ENCODE measurements at regions not wholly inside any gene's neighbourhood (a gene's known extent, or its start where the extent isn't known, plus 50 kb on each side); places are given as distances from the start of the nearest gene placed in this dataset.

DNA sequence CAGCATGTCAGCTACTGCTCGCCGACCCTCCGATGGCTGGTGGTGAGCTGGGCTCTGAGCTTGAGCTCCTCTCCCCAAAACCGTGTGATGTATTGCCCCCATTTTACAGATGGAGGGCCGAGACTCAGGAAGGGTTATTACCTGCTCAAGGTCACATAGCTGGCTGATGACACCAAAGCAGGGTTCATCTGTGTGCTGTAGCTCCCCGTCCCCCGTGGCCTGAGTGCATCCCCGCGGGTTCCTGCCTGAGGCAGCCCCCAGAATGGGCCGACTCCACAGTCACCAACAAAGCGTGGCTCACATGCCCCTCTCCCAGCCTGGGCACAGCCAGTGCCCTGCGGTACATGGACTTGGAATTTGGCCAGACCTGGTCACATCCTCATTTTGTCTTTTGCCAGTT, 198.6 kb downstream of the TFCP2L1 start:
- no peak for DNase-seq

GRCh38 chr2:121087117-121087516, 197.9 kb downstream of the TFCP2L1 start:
- no peak for DNase-seq

DNA sequence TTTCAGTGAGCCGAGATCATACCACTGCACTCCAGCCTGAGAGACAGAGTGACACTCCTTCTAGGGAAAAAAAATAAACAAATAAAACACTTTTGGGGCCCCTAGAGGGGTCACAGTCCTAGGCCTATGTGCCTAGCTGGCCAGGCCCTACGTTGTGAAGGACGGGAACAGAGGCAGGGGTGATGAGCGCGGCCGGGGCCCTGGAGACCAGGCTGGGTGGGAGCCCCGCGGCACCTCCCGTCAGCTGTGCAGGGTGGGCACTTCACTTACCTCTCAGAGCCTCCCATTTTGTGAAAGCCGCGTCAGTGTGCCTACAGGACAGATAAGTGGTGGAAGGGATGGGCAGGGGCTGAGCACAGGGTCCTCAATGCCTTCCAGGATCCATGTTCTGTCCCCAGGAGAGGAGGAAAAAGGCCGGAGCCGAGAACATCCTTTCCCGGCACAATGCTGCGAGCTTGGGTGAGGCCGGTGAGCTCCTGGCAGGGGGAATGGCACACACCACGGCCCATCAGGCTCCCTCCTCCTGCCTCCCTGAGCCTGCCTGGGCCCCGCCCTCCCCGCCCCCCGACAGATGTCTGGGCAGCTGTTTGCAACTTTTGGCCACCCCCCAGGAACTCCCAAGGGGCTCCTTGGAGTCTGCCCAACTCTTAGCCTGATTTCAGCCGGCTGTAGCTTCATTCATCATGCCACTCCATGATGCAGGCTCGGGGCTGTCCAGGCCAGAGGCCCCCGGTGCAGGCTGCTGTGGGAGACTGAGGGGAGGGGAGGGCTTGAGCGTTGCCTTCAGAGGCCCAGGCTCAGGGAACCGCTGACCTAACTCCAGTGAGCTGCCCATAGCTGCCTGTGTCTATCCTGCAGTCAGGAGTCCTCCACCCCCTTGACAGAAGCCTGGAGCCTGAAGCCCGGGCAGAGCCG, 196.5 kb downstream of the TFCP2L1 start:
- peak; percentile 87 for DNase-seq

DNA sequence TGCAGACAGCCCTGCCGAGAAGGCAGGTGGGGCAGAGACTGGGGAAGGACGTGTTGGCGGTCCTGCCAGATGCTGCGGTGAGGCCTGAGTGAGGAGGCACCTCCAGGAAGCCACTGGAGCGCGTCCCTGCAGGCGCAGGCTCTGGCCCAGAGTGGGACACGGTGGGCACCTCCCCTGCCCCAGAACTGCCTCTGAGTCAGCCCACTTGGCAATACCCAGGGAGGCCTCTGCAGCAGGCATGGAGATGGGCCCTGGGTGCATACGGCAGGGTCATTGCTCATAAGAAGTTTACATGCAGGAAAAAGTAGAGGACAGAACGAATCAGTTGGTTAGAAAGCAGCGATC, 195.9 kb downstream of the TFCP2L1 start:
- no peak for DNase-seq

DNA sequence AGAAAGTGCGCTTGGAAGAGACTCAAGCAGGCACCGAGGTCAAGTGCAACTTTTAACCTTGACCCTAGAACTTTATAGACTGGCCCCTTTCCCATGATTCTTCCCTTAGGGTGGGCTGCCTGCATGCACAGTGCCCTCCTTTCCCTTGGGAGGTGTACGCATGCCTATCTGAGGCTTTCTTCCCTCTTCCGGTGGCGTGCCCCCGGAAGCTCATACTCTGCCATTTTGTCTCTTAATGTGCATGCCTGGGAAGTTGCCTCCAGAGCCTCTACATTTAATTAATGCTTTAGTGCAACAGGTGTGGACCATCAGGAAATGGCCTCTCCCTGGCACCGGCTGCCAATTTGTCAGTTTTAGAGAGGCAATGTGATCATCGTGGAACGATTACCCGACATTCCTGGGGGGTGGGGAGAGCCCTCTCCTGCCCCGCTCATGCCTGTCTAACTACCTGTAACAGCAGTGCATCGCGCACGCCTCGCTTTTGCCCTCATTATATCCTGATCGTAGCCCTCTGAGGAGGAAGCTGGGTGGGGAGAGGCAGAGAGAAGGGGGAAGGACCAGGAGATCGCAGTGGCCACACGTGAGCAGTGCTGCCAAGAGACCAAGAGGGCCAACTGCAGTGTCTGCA, 194.8 kb downstream of the TFCP2L1 start:
- peak; percentile 22 for DNase-seq

- no peak for DNase-seq
These were observed 192.9 kb downstream of the TFCP2L1 start for GRCh38 chr2:121092095-121092494.

- peak; percentile 13 for DNase-seq
These were observed 191.3 kb downstream of the TFCP2L1 start for GRCh38 chr2:121093692-121094091.

- peak; percentile 25 for DNase-seq
These were observed 190.9 kb downstream of the TFCP2L1 start for GRCh38 chr2:121094101-121094500.

GRCh38 chr2:121094845-121095244, 190.2 kb downstream of the TFCP2L1 start:
- DNase-seq: peak; percentile 15

DNA sequence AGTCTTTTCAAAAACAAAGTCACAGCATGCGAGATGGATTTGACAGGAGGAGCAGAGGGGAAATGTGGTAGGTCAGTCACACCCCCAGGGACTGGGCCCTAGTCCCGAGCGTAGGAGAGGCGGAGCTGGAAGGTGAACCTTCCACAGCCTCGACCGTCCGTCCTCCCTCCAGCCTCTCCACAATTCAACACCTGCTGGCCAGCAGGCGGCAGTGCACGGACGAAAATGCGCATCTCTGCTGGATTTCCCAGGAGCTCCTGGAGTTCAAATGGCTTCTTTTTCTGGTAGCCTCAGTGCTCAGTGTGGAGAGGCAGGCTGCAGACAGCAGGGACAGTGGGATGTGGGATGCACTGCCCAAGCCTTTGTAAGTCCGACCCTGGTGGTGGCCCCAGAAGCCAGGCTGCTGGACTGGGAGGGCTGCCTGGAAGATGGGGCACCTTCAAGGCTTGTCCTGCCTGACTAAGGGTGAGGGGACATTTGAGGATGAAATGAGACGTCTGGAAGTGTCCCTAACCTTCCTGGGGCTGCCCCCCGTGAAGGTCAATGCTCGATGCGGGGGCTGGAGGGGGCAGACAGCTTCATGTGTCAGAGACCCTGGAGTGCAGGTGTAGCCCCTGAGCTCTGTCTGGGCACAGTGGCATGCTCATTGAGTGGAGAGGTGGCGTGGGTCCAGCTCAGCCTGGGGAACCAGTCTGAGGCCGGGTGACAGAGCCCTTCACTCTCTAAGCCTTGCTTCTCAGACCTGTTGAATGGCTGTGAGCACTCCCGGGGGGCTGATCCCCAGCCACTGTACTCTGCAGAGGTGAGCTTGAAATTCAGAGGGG, 189.5 kb downstream of the TFCP2L1 start:
- peak; percentile 60 for DNase-seq

- no peak for DNase-seq
These were observed 188.4 kb downstream of the TFCP2L1 start for GRCh38 chr2:121096611-121097010.

- DNase-seq: peak; percentile 19
These were observed 186.4 kb downstream of the TFCP2L1 start for GRCh38 chr2:121098556-121098955.

- peak; percentile 33 for DNase-seq
These were observed 185.4 kb downstream of the TFCP2L1 start for GRCh38 chr2:121099329-121100290.

DNA sequence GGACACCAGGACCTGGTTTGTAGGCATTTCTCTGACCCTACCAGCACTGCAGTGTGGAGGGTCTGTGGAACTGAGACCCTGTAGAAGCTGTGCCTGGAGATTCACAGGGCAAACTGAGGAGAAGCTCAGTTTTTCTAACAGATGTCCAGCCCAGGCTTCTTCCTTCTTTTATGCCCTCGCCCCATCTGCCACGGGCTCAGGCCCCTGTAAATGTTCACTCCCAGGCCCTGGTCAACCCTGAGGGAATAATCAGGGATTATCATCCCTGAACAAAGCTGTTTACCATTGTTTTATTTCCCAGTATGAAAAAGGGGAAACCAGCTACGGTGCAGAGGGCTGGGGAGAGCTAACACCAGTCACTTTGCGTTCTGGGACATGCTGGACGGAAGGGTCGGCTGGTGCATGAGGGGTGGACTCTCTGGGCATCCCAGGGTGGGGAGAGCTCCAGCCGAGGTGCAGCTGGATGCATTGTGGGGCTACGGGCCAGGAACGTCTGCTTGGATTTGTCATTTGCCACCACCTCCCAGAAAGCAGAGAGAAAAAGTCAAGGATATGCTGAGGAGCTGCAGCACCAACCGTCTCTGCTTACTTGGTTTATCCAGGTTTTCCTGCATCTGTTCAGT, 183.8 kb downstream of the TFCP2L1 start:
- DNase-seq: peak; percentile 32

DNA sequence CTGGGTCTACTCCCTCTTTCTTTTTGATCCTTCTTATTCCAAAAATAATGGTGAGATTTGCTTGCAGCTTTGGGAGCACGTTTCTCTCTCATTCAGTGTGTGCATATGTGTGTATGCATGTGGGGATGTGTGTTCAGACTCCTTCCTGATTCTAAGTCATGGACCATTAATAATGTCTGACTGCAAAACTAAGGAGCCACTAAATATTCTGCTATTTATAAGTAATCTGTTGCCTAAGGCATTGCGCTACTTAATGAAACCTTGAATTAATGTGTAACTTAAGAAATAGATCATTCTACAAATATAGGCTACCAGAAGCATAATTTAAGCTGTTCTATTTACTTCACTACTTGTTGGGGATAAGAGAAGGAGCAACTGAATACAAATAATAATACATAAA, 182.1 kb downstream of the TFCP2L1 start:
- DNase-seq: no peak

- peak; percentile 5 for DNase-seq
These were observed 181.0 kb downstream of the TFCP2L1 start for GRCh38 chr2:121103960-121104359.

DNA sequence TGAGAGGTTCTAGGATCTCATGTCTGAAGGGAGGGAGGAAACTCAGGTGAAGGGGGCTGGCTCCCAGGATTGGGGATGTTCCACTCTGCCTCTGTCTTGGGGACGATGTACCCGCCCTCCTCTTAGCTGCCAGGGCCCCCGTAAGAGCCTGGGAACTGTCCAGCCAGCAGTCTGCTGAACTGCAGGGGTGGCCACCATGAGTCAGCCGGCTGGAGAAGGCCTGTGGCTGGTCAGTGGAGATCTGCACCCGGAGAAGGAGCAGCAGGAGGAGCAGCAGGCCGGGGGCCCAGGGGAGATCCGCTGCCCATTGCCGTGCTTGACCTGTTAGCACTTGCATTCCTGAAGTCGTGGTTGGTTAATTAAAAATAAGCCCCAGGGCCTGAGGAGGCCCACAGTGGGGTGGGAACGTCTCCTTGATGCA, 180.3 kb downstream of the TFCP2L1 start:
- peak; percentile 44 for DNase-seq

DNA sequence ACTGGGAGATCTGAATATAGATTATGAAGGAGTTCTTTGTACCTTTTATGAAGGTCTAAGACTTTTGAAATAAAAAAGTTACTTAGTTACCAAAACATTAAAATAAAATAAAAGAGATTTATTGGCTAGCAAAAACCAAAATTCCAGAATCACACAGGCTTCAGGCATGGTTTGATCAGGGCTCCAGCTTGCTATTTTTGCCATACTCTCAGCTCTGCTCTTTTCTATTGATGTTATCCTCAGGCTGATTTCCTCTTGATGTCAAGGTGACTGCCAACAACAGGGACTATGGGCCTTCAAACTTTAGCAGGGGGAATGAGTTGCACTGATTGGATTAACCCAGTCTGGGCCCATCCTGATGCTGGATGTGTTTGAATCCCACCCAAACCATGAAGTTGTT, 174.1 kb downstream of the TFCP2L1 start:
- no peak for DNase-seq

- peak; percentile 32 for DNase-seq
These were observed 166.1 kb downstream of the TFCP2L1 start for GRCh38 chr2:121118951-121119350.

DNA sequence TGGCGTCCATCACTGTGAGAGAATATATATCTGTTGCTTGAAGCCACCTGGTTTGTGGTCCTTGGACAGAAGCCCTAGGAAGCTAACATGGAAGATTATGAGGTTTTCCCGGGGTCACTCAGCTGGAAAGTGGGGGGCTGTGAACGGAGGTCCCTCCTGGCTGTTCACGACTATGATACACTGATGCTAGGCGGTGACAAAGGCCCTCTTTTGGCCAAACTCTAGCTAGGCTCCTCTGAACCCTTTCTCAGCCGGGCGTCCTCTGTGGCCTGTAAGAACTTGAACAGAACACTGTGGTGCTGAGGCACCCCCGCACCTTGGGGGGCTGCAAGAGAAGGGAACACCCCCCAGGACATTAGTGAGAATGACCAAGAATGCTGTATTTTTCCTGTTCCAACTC, 164.6 kb downstream of the TFCP2L1 start:
- no peak for DNase-seq

DNA sequence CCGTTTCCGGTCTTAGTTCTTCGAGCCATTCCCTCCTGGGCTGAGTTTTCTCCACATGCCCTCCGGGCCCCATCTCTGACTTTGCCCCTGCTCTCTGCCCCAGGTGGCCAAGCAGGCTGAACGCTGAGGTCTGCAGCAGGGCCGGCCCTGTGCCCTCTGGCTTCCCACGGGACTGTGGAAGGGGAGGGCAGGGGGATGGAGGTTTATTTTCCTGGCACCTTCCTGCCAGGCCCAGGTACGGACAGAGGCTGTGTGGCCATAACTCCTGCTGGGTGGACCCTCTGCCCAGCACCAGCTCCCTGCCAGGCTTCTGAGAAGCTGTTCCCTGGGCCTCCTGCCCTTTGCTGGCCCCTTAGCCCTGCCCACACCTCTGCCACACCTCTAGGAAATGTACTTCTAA, 164.0 kb downstream of the TFCP2L1 start:
- no peak for DNase-seq

GRCh38 chr2:121121661-121122060, 163.3 kb downstream of the TFCP2L1 start:
- DNase-seq: no peak

Data from right forelimb (tissue), 1 donor.